Loucy (cell line): ENCODE measurements at regions not wholly inside any gene's neighbourhood (a gene's known extent, or its start where the extent isn't known, plus 50 kb on each side); places are given as distances from the start of the nearest gene placed in this dataset.

Experiments
- CTCF ChIP-seq: fragments of 200-600 bp; sonication (generic); conservative IDR thresholded peaks from 2 replicates; pipeline ENCODE4 v1.5.1; 2014; ENCODE audit warnings: mild to moderate bottlenecking, antibody characterized with exemption, low read length
- EZH2phosphoT487 ChIP-seq: fragments of 200-600 bp; IDR thresholded peaks from 2 replicates; pipeline ENCODE4 v1.6.1; 2018; ENCODE audit warnings: antibody characterized with exemption, mild to moderate bottlenecking, moderate library complexity, borderline replicate concordance

- TF ChIP-seq EZH2phosphoT487 (no peak), CTCF (no peak)
These were observed 172.7 kb downstream of the GADD45G start for GRCh38 chr9:89777544-89777943.
